ENCODE measurements at regions not wholly inside any gene's neighbourhood (a gene's known extent, or its start where the extent isn't known, plus 50 kb on each side); places are given as distances from the start of the nearest gene placed in this dataset.

DNA sequence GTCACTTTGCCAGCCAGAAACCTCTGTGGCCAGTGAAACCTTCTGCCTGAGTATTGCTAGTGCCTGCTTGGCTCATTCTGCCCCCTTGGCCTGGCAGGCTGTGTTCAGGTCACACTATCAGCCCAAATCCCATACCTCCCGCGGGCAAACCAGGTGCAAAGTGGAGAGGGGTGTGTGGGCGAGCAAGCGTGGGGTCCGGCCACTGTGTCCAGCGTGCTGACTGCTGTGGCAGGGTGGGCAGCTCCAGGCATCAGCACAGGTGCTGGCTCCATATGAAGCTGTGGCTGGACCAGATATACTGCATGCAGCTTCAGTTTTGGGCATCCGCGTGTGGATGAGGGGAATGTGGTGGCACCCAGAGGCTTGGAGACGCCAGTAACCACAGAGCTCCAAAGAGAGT is 576.5 kb upstream of the EDIL3 start:
- no CpG with 5 or more reads among the region's 9 CpGs for WGBS (ENCODE audit: extremely low coverage, insufficient coverage, low lambda C conversion rate)
- H4K8ac ChIP-seq (ENCODE audit: low read depth, low read length): no peak overlapping the region

DNA sequence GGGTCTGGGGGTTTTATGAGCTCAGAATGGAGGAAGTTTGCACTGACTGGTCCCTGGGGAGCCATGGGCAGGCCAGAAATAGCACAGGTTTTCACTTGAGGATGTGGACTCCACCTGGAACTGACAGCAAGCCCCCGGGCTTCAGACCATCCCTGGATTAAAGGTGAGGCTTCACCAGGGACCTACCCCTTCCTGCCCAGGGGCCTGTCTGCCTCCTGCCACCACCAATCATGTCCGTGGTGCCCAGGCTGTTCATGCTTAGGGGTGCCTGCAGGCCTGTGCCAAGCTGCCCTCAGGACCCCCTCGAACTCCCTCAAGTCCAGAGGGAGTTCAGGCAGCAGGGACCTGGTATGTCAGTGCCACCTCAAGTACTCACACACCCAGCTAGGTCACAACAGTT is 577.2 kb upstream of the EDIL3 start:
- Histone ChIP-seq H3K79me2 (ENCODE audit: control insufficient read depth, insufficient read depth, low read length) (no peaks in the 10 kb centered on the region), H3K18ac (ENCODE audit: low read length) (no peak overlapping the region), H4K5ac (ENCODE audit: low read length) (no peak overlapping the region), H3K79me1 (ENCODE audit: low read length) (no peaks in the 10 kb centered on the region), H2BK15ac (replicated peaks; ENCODE audit: low read depth) (no peak overlapping the region), H4K8ac (ENCODE audit: low read depth, low read length) (no peak overlapping the region), H2AK5ac (ENCODE audit: low read length) (no peak overlapping the region), H3K4ac (ENCODE audit: low read depth, low read length) (no peak overlapping the region), H3K4me1 (ENCODE audit: control insufficient read depth, low read depth, low read length) (no peaks in the 10 kb centered on the region), H3K27ac (ENCODE audit: low read depth, low read length) (no peak overlapping the region), H3K36me3 (ENCODE audit: control insufficient read depth, insufficient read depth, low read length) (no peaks in the 10 kb centered on the region), H2BK5ac (ENCODE audit: low read length) (no peak overlapping the region), H3K56ac (ENCODE audit: low read length) (no peak overlapping the region), H3K23ac (ENCODE audit: low read length) (no peak overlapping the region), H2BK120ac (ENCODE audit: low read depth, low read length) (no peak overlapping the region), H3K4me3 (ENCODE audit: low read length) (no peak overlapping the region), H3K9ac (ENCODE audit: low read length) (no peak overlapping the region), H3K4me2 (ENCODE audit: low read length) (no peak overlapping the region), H3K27me3 (ENCODE audit: insufficient read depth, low read length, poor library complexity) (no peaks in the 10 kb centered on the region)
- no peak for DNase-seq
- WGBS (ENCODE audit: extremely low coverage, insufficient coverage, low lambda C conversion rate): no CpG with 5 or more reads among the region's 3 CpGs

More for the DNA sequence above, 576.5 kb upstream of the EDIL3 start:
- no peak overlapping the region for H2AK5ac ChIP-seq (ENCODE audit: low read length)
- H3K56ac ChIP-seq (ENCODE audit: low read length): no peak overlapping the region
- H3K4me2 ChIP-seq (ENCODE audit: low read length): no peak overlapping the region
- H2BK15ac ChIP-seq (replicated peaks; ENCODE audit: low read depth): no peak overlapping the region
- no peak overlapping the region for H4K5ac ChIP-seq (ENCODE audit: low read length)
- H3K79me2 ChIP-seq (ENCODE audit: control insufficient read depth, insufficient read depth, low read length): no peaks in the 10 kb centered on the region
- H3K27ac ChIP-seq (ENCODE audit: low read depth, low read length): no peak overlapping the region
- no peaks in the 10 kb centered on the region for H3K79me1 ChIP-seq (ENCODE audit: low read length)
- no peak for DNase-seq
- no peaks in the 10 kb centered on the region for H3K27me3 ChIP-seq (ENCODE audit: insufficient read depth, low read length, poor library complexity)
- H2BK5ac ChIP-seq (ENCODE audit: low read length): no peak overlapping the region
- no peak overlapping the region for H3K9ac ChIP-seq (ENCODE audit: low read length)
- H3K23ac ChIP-seq (ENCODE audit: low read length): no peak overlapping the region
- H3K18ac ChIP-seq (ENCODE audit: low read length): no peak overlapping the region
- no peaks in the 10 kb centered on the region for H3K36me3 ChIP-seq (ENCODE audit: control insufficient read depth, insufficient read depth, low read length)
- no peak overlapping the region for H3K4me3 ChIP-seq (ENCODE audit: low read length)
- H3K4ac ChIP-seq (ENCODE audit: low read depth, low read length): no peak overlapping the region
- no peaks in the 10 kb centered on the region for H3K4me1 ChIP-seq (ENCODE audit: control insufficient read depth, low read depth, low read length)
- no peak overlapping the region for H2BK120ac ChIP-seq (ENCODE audit: low read depth, low read length)

DNA sequence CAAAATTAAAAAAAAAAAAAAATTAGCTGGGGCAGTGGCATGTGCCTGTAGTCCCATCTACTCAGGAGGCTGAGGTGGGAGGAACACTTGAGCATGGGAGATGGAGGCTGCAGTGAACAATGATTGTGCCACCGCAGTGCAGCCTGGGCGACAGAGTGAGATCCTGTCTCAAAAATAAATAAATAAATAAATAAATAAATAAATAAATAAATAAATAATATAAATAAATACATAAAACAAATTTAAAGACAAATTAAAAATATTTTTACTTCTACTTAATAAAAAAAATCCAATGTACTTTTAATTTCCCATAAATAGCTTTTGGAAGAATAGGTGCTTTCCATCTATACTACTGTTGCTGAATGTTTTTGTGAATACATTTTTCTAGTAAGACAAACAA is 598.4 kb upstream of the EDIL3 start:
- Histone ChIP-seq H2BK120ac (ENCODE audit: low read depth, low read length) (no peak overlapping the region), H3K27ac (ENCODE audit: low read depth, low read length) (no peak overlapping the region), H2BK15ac (replicated peaks; ENCODE audit: low read depth) (no peak overlapping the region), H4K5ac (ENCODE audit: low read length) (no peak overlapping the region), H3K27me3 (ENCODE audit: insufficient read depth, low read length, poor library complexity) (no peaks in the 10 kb centered on the region), H2AK5ac (ENCODE audit: low read length) (no peak overlapping the region), H3K4me1 (ENCODE audit: control insufficient read depth, low read depth, low read length) (no peaks in the 10 kb centered on the region), H3K18ac (ENCODE audit: low read length) (no peak overlapping the region), H3K36me3 (ENCODE audit: control insufficient read depth, insufficient read depth, low read length) (no peaks in the 10 kb centered on the region), H4K8ac (ENCODE audit: low read depth, low read length) (no peak overlapping the region), H3K4me2 (ENCODE audit: low read length) (no peak overlapping the region), H3K23ac (ENCODE audit: low read length) (no peak overlapping the region), H3K4me3 (ENCODE audit: low read length) (no peak overlapping the region), H3K79me2 (ENCODE audit: control insufficient read depth, insufficient read depth, low read length) (no peaks in the 10 kb centered on the region), H3K9ac (ENCODE audit: low read length) (no peak overlapping the region), H3K56ac (ENCODE audit: low read length) (no peak overlapping the region), H3K4ac (ENCODE audit: low read depth, low read length) (no peak overlapping the region), H2BK5ac (ENCODE audit: low read length) (no peak overlapping the region), H3K79me1 (ENCODE audit: low read length) (no peaks in the 10 kb centered on the region)
- DNase-seq: no peak
- WGBS (ENCODE audit: extremely low coverage, insufficient coverage, low lambda C conversion rate): no CpG with 5 or more reads among the region's 2 CpGs

DNA sequence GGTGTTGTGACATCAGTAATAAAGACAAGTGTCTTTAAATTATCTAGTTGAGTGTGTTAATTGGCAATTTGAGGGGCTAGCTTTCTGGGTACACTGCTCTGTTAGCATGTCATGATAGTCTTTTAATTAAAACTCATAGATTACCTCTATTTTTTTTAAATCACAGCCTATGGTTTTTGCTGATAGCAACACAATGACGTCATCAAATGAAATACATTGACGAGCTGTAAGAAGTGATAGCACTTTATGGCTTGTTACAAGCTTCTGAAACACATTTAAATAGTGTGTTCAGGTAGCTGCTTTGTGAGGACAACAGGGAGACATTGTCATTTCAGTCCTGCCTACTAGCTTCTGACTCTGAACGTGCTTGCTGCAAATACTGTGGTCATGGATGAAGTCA is 600.5 kb upstream of the EDIL3 start:
- Histone ChIP-seq H2AK5ac (ENCODE audit: low read length) (no peak overlapping the region), H2BK15ac (replicated peaks; ENCODE audit: low read depth) (no peak overlapping the region), H2BK120ac (ENCODE audit: low read depth, low read length) (no peak overlapping the region), H3K4me2 (ENCODE audit: low read length) (no peak overlapping the region), H3K27ac (ENCODE audit: low read depth, low read length) (no peak overlapping the region), H3K56ac (ENCODE audit: low read length) (no peak overlapping the region), H3K27me3 (ENCODE audit: insufficient read depth, low read length, poor library complexity) (no peaks in the 10 kb centered on the region), H3K9ac (ENCODE audit: low read length) (no peak overlapping the region), H3K36me3 (ENCODE audit: control insufficient read depth, insufficient read depth, low read length) (no peaks in the 10 kb centered on the region), H3K79me2 (ENCODE audit: control insufficient read depth, insufficient read depth, low read length) (no peaks in the 10 kb centered on the region), H3K4me3 (ENCODE audit: low read length) (no peak overlapping the region), H2BK5ac (ENCODE audit: low read length) (no peak overlapping the region), H3K23ac (ENCODE audit: low read length) (no peak overlapping the region), H3K18ac (ENCODE audit: low read length) (no peak overlapping the region), H3K4ac (ENCODE audit: low read depth, low read length) (no peak overlapping the region), H3K79me1 (ENCODE audit: low read length) (no peaks in the 10 kb centered on the region), H4K8ac (ENCODE audit: low read depth, low read length) (no peak overlapping the region), H4K5ac (ENCODE audit: low read length) (no peak overlapping the region), H3K4me1 (ENCODE audit: control insufficient read depth, low read depth, low read length) (no peaks in the 10 kb centered on the region)
- DNase-seq: no peak
- WGBS (ENCODE audit: extremely low coverage, insufficient coverage, low lambda C conversion rate): no CpG with 5 or more reads among the region's 3 CpGs

- DNase-seq: no peak
- H3K23ac ChIP-seq (ENCODE audit: low read length): no peak overlapping the region
- no peak overlapping the region for H4K8ac ChIP-seq (ENCODE audit: low read depth, low read length)
- H3K4me2 ChIP-seq (ENCODE audit: low read length): no peak overlapping the region
- no CpG with 5 or more reads among the region's 7 CpGs for WGBS (ENCODE audit: extremely low coverage, insufficient coverage, low lambda C conversion rate)
- H3K4me3 ChIP-seq (ENCODE audit: low read length): no peak overlapping the region
- no peaks in the 10 kb centered on the region for H3K27me3 ChIP-seq (ENCODE audit: insufficient read depth, low read length, poor library complexity)
- H3K27ac ChIP-seq (ENCODE audit: low read depth, low read length): no peak overlapping the region
- H3K18ac ChIP-seq (ENCODE audit: low read length): no peak overlapping the region
- no peaks in the 10 kb centered on the region for H3K36me3 ChIP-seq (ENCODE audit: control insufficient read depth, insufficient read depth, low read length)
- H3K9ac ChIP-seq (ENCODE audit: low read length): no peak overlapping the region
- H4K5ac ChIP-seq (ENCODE audit: low read length): no peak overlapping the region
- no peaks in the 10 kb centered on the region for H3K79me1 ChIP-seq (ENCODE audit: low read length)
- no peaks in the 10 kb centered on the region for H3K4me1 ChIP-seq (ENCODE audit: control insufficient read depth, low read depth, low read length)
- no peak overlapping the region for H2BK120ac ChIP-seq (ENCODE audit: low read depth, low read length)
- no peak overlapping the region for H2AK5ac ChIP-seq (ENCODE audit: low read length)
- no peak overlapping the region for H2BK15ac ChIP-seq (replicated peaks; ENCODE audit: low read depth)
- no peak overlapping the region for H3K56ac ChIP-seq (ENCODE audit: low read length)
- no peak overlapping the region for H3K4ac ChIP-seq (ENCODE audit: low read depth, low read length)
- no peaks in the 10 kb centered on the region for H3K79me2 ChIP-seq (ENCODE audit: control insufficient read depth, insufficient read depth, low read length)
- H2BK5ac ChIP-seq (ENCODE audit: low read length): no peak overlapping the region
These were observed 602.0 kb upstream of the EDIL3 start for GRCh38 chr5:84986688-84987087.

DNA sequence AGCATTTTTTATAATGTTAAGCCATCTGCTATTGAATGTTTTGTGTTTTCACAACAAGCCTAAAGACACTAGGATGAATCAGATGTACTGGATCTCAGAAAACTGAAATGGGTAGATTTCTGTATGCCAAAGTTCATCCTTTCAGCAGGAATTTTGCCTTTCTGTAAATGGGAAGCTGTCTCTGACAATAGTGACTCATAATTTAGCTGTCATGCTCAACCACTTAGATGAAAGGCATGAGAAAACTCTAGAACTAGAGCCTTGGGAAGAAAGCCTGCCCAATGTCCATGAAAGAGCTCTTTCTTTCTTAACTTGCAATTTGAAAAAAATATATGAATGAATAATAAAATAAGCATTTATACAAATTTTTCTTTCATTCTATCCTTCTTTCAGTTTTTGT is 616.0 kb upstream of the EDIL3 start:
- H2BK15ac ChIP-seq (replicated peaks; ENCODE audit: low read depth): no peak overlapping the region
- no peak for DNase-seq
- no peaks in the 10 kb centered on the region for H3K4me1 ChIP-seq (ENCODE audit: control insufficient read depth, low read depth, low read length)
- no peak overlapping the region for H3K27ac ChIP-seq (ENCODE audit: low read depth, low read length)
- no peak overlapping the region for H3K4me3 ChIP-seq (ENCODE audit: low read length)
- no peak overlapping the region for H4K5ac ChIP-seq (ENCODE audit: low read length)
- H3K79me1 ChIP-seq (ENCODE audit: low read length): no peaks in the 10 kb centered on the region
- H3K56ac ChIP-seq (ENCODE audit: low read length): no peak overlapping the region
- H2AK5ac ChIP-seq (ENCODE audit: low read length): no peak overlapping the region
- no peaks in the 10 kb centered on the region for H3K79me2 ChIP-seq (ENCODE audit: control insufficient read depth, insufficient read depth, low read length)
- no peak overlapping the region for H3K4me2 ChIP-seq (ENCODE audit: low read length)
- H3K9ac ChIP-seq (ENCODE audit: low read length): no peak overlapping the region
- H3K4ac ChIP-seq (ENCODE audit: low read depth, low read length): no peak overlapping the region
- H4K8ac ChIP-seq (ENCODE audit: low read depth, low read length): no peak overlapping the region
- no peak overlapping the region for H3K23ac ChIP-seq (ENCODE audit: low read length)
- no peaks in the 10 kb centered on the region for H3K36me3 ChIP-seq (ENCODE audit: control insufficient read depth, insufficient read depth, low read length)
- no peak overlapping the region for H3K18ac ChIP-seq (ENCODE audit: low read length)
- no peaks in the 10 kb centered on the region for H3K27me3 ChIP-seq (ENCODE audit: insufficient read depth, low read length, poor library complexity)
- H2BK120ac ChIP-seq (ENCODE audit: low read depth, low read length): no peak overlapping the region
- no peak overlapping the region for H2BK5ac ChIP-seq (ENCODE audit: low read length)
